Lung (tissue), 11 donors: ENCODE measurements at regions not wholly inside any gene's neighbourhood (a gene's known extent, or its start where the extent isn't known, plus 50 kb on each side); places are given as distances from the start of the nearest gene placed in this dataset.

Source experiments
- ATAC-seq: fragments of 200-7000 bp; cut with Tn5 transposase; one replicate; pipeline ENCODE4 v1.9.1; 2020; ENCODE audit warnings: moderate number of reproducible peaks; ENCODE audit not compliant: insufficient read depth, low FRiP score
- DNase-seq, 3 donors: peaks; one replicate each; pipeline ENCODE4 v3.0.0-alpha.2; 2013 to 2017
- H3K27ac ChIP-seq, 2 donors: one replicate each; pipeline ENCODE4 v1.5.1; 2013; ENCODE audit warnings: mild to moderate bottlenecking in 2 of 2, moderate library complexity in 2 of 2, control low read depth in 1 of 2, inconsistent platforms in 1 of 2, low read depth in 1 of 2, low read length in 1 of 2
- H3K27me3 ChIP-seq, 3 donors: one replicate each; pipeline ENCODE4 v1.5.1; 2013; ENCODE audit warnings: low read length in 2 of 3; ENCODE audit not compliant: control insufficient read depth in 3 of 3, insufficient read depth in 3 of 3
- H3K36me3 ChIP-seq, 4 donors: one replicate each; pipeline ENCODE4 v1.5.1; 2013; ENCODE audit warnings: low read length in 4 of 4, mild to moderate bottlenecking in 1 of 4, moderate library complexity in 1 of 4; ENCODE audit not compliant: control insufficient read depth in 4 of 4, insufficient read depth in 4 of 4
- H3K4me1 ChIP-seq, 5 donors: one replicate each; pipeline ENCODE4 v1.5.1; 2013; ENCODE audit warnings: low read length in 5 of 5, mild to moderate bottlenecking in 2 of 5, moderate library complexity in 1 of 5; ENCODE audit not compliant: control insufficient read depth in 5 of 5, insufficient read depth in 5 of 5
- H3K4me3 ChIP-seq: one replicate; pipeline ENCODE4 v1.5.1; 2013; ENCODE audit warnings: mild to moderate bottlenecking, control low read depth, moderate library complexity
- H3K9ac ChIP-seq, 2 donors: one replicate each; pipeline ENCODE4 v1.5.1; 2013; ENCODE audit warnings: low read length in 2 of 2, control low read depth in 1 of 2; ENCODE audit not compliant: insufficient read depth in 1 of 2
- H3K9me3 ChIP-seq, 4 donors: one replicate each; pipeline ENCODE4 v1.5.1; 2013; ENCODE audit warnings: low read length in 3 of 4, mild to moderate bottlenecking in 1 of 4, moderate library complexity in 1 of 4; ENCODE audit not compliant: control insufficient read depth in 4 of 4, insufficient read depth in 3 of 4
- WGBS, 2 donors: extraction: QIAGEN DNeasy Blood & Tissue Kit; methylation state at CpG; one replicate each; pipeline ENCODE4 v1.1.7; 2013; 5-methylcytosine and 5-hydroxymethylcytosine counted together
- TF ChIP-seq, protein P1 (sequence below): IDR thresholded peaks from 2 replicates; pipeline ENCODE4 v1.5.1; 2012; ENCODE audit warnings: mild to moderate bottlenecking; ENCODE audit errors: control extremely low read depth, extremely low read depth
- donor health status: control.
- donor health status: control.
- donor health status: Bipolar disorder and iron deficiency.
- donor health status: healthy.
- donor health status: DM: yes; HTN: yes; CAD: no.

DNA sequence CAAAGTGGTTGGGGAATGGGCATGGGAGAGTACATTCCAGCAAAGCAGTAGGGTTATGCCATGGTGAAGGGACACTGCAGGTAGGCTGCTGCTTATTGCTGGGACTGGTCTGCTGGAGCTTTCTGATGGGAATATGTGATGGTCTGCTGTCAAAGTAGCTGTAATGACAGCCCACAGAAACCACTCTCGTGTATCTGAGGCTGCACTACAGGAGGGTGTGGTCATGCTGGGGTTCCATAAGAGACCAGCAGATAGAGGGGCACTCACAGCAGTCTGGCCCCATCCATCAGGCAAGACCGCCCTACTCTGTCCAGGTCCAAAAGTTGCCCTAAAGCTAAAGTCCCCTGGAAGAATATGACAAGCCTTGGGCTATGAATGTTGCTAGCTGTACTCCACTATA, 739.3 kb downstream of the COL12A1 start:
- ATAC-seq (no peak), DNase-seq (no peak)
- no peak overlapping the region for H3K9ac ChIP-seq
- peaks cover 0 to 1% (median 0%) of the 10 kb centered on the region in 5 donors for H3K4me1 ChIP-seq
- no peaks in the 10 kb centered on the region for H3K27me3 ChIP-seq
- no peak overlapping the region for H3K27ac ChIP-seq
- WGBS, 2 donors = 87 to 91% methylated on average over 2 of the region's 2 CpGs
- TF ChIP-seq, protein P1, sequence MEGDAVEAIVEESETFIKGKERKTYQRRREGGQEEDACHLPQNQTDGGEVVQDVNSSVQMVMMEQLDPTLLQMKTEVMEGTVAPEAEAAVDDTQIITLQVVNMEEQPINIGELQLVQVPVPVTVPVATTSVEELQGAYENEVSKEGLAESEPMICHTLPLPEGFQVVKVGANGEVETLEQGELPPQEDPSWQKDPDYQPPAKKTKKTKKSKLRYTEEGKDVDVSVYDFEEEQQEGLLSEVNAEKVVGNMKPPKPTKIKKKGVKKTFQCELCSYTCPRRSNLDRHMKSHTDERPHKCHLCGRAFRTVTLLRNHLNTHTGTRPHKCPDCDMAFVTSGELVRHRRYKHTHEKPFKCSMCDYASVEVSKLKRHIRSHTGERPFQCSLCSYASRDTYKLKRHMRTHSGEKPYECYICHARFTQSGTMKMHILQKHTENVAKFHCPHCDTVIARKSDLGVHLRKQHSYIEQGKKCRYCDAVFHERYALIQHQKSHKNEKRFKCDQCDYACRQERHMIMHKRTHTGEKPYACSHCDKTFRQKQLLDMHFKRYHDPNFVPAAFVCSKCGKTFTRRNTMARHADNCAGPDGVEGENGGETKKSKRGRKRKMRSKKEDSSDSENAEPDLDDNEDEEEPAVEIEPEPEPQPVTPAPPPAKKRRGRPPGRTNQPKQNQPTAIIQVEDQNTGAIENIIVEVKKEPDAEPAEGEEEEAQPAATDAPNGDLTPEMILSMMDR = no peak
- H3K9me3 ChIP-seq = peaks cover 0 to 6% (median 0%) of the 10 kb centered on the region in 4 donors
- H3K36me3 ChIP-seq = no peaks in the 10 kb centered on the region
- H3K4me3 ChIP-seq = no peak overlapping the region

DNA sequence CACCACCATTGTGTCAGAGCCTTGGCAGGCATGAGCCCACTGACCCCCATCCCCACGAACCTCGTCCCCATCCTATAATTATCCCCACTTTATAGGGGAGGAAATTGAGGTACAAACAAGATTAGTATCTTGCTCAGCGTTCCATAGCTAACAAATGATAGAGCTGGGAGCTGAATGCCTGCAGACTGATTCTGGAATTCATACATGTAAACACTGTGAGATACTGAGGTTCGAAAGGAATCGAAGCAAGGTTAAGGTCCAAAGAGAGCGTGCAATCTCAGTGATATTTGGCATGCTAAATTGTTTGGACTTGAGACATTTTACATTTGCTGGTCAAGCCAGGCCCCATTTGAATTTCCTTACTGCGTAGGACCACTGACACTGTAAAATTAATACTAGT, 746.6 kb downstream of the COL12A1 start:
- TF ChIP-seq, protein P1 = no peak
- H3K9ac ChIP-seq = no peak overlapping the region
- no peaks in the 10 kb centered on the region for H3K36me3 ChIP-seq
- no peak for DNase-seq
- H3K9me3 ChIP-seq = no peaks in the 10 kb centered on the region
- no peaks in the 10 kb centered on the region for H3K27me3 ChIP-seq
- no peak overlapping the region for H3K27ac ChIP-seq
- peaks cover 0 to 2% (median 0%) of the 10 kb centered on the region in 5 donors for H3K4me1 ChIP-seq
- H3K4me3 ChIP-seq = no peak overlapping the region
- 64 to 77% methylated on average over 7 of the region's 7 CpGs for WGBS, 2 donors
- ATAC-seq = no peak

DNA sequence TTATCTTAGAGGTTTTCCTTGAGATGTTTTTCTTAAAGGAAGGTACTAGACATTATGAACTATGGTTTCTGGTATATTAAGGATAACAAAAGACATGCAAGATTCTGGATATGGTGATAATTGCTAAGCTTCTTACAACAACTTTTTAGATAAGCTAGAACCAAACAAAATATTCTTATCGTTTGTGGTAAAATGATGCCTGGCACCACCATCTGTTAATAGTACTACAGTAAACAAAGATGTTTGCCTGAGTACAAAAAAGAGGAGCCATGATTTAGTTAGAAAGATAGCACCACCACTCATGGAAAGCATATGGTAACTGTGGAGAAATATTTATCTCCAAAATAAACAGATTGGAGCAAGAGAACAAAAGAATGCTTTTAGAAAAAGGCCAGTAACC, 747.3 kb downstream of the COL12A1 start:
- no peak overlapping the region for H3K9ac ChIP-seq
- H3K9me3 ChIP-seq = no peaks in the 10 kb centered on the region
- 37 to 67% methylated on average over 1 of the region's 1 CpG for WGBS, 2 donors
- H3K27ac ChIP-seq = no peak overlapping the region
- H3K4me3 ChIP-seq = no peak overlapping the region
- no peak for DNase-seq
- no peaks in the 10 kb centered on the region for H3K36me3 ChIP-seq
- TF ChIP-seq, protein P1 = no peak
- H3K4me1 ChIP-seq = peaks cover 0 to 2% (median 0%) of the 10 kb centered on the region in 5 donors
- no peak for ATAC-seq
- H3K27me3 ChIP-seq = no peaks in the 10 kb centered on the region

DNA sequence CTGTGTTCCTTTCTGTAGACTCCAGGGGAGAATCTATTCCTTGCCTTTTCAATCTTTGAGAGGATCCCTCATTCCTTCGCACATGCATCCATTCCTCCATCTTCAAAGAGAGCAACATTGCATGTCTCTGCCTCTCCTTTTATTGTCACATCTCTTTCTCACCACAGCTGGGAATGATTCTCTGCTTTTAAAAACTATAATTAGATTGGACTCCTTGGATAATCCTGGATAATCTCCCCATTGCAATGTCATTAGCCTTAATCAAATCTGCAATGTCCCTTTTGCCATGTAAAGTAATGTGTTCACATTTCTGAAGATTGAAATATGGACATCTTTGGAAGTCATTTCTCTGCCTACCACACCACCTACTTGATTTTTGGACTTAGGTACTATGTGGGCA, 750.1 kb downstream of the COL12A1 start:
- Histone ChIP-seq H3K27ac (no peak overlapping the region), H3K9ac (no peak overlapping the region), H3K9me3 (no peaks in the 10 kb centered on the region), H3K27me3 (no peaks in the 10 kb centered on the region), H3K4me1 (peaks cover 0 to 2% (median 0%) of the 10 kb centered on the region in 5 donors), H3K36me3 (no peaks in the 10 kb centered on the region), H3K4me3 (no peak overlapping the region)
- DNase-seq (no peak), ATAC-seq (no peak)
- TF ChIP-seq, protein P1 = no peak
- 96 to 100% methylated on average over 1 of the region's 1 CpG for WGBS, 2 donors
